ENCODE measurements at regions not wholly inside any gene's neighbourhood (a gene's known extent, or its start where the extent isn't known, plus 50 kb on each side); places are given as distances from the start of the nearest gene placed in this dataset.
A peak's percentile ranks its signal among the peaks of the same experiment; 100 is the strongest.

DNA sequence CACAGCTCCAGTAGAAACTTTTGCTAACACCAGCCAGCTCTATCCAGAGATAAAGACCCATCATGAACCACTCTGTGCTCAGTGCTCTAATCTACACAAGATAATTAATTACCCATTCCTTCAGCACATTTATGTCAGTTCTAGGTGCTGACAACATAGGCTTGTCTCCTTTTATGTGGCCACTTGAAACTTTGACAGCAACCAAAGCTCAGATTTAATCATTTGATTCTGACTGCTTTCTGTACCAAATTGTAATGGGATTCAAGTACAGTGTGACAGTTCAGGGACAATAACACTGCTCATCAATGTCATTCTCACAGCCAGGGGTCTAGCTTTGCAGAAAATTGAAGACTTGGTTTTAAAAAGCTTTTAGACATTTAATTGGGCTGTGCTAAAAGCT, 266.6 kb downstream of the KCTD12 start:
- Histone ChIP-seq H3K4me2 (ENCODE audit: extremely low read depth, insufficient read depth, low read length) (no peak overlapping the region), H3K9ac (ENCODE audit: insufficient read depth, low read length) (no peak overlapping the region), H3K27me3 (ENCODE audit: control insufficient read depth, insufficient read depth, low read length) (no peaks in the 10 kb centered on the region), H3K4me3 (replicated peaks in 1 of 4; ENCODE audit: control extremely low read depth in 1 of 4, insufficient read depth in 1 of 4, low read depth in 3 of 4, low read length in 4 of 4) (no peak overlapping the region), H3K79me2 (ENCODE audit: control insufficient read depth, insufficient read depth, low read length) (no peaks in the 10 kb centered on the region), H3K9me3 (ENCODE audit: control insufficient read depth, insufficient read depth, low read depth, low read length) (no peaks in the 10 kb centered on the region), H4K20me1 (ENCODE audit: control insufficient read depth, extremely low read depth, insufficient read depth, low read length) (no peaks in the 10 kb centered on the region), H2AFZ (ENCODE audit: low read length) (no peak overlapping the region), H3K36me3 (ENCODE audit: control insufficient read depth, insufficient read depth, low read length) (no peaks in the 10 kb centered on the region), H3K4me1 (ENCODE audit: control insufficient read depth, extremely low read depth, insufficient read depth, low read length) (no peaks in the 10 kb centered on the region), H3K27ac (ENCODE audit: insufficient read depth, low read length) (no peak overlapping the region)
- no peak for DNase-seq (ENCODE audit: low read depth in 2 of 2)
- TF ChIP-seq EZH2 (IDR thresholded peaks at IDR 0.05; ENCODE audit: low read length, missing control alignments) (no peak), CTCF (conservative IDR thresholded peaks at IDR 0.05 in 1 of 2, IDR thresholded peaks at IDR 0.05 in 1 of 2; ENCODE audit: low read depth in 1 of 2, low read length in 2 of 2) (no peak)

DNA sequence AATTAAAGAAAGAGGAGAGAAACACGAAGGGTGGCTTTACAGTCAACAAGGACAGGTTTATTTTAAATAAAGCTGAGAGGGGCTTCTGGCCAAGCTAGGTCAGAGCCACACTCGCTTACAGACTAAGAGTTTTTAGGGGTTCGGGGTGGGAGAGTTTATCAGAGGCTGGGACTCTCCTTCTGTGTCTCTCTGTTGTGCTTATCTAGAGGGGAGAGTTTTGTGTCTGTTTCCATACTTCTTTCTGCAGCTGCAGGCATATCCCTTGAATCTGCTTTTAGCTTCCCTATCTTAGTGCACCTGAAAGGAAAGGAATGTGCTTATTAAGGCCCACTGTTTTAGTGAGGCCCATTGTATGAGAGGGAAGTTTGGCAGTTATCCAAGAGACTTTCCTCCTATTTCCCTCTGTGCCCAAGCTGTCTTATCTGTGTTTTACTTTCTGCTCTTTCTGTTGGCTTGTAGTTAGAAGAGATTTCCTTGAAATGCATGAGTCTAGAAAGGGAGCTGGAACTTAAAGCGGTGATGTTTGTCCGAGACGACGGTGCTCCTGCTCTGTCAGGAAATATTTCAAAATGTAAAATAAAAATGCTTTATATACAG, 275.3 kb downstream of the KCTD12 start:
- Histone ChIP-seq H3K9me3 (ENCODE audit: control insufficient read depth, insufficient read depth, low read depth, low read length) (no peaks in the 10 kb centered on the region), H3K4me3 (replicated peaks in 1 of 4; ENCODE audit: control extremely low read depth in 1 of 4, insufficient read depth in 1 of 4, low read depth in 3 of 4, low read length in 4 of 4) (no peak overlapping the region), H3K27ac (ENCODE audit: insufficient read depth, low read length) (no peak overlapping the region), H4K20me1 (ENCODE audit: control insufficient read depth, extremely low read depth, insufficient read depth, low read length) (no peaks in the 10 kb centered on the region), H3K79me2 (ENCODE audit: control insufficient read depth, insufficient read depth, low read length) (no peaks in the 10 kb centered on the region), H3K4me2 (ENCODE audit: extremely low read depth, insufficient read depth, low read length) (no peak overlapping the region), H2AFZ (ENCODE audit: low read length) (no peak overlapping the region), H3K4me1 (ENCODE audit: control insufficient read depth, extremely low read depth, insufficient read depth, low read length) (no peaks in the 10 kb centered on the region), H3K36me3 (ENCODE audit: control insufficient read depth, insufficient read depth, low read length) (no peaks in the 10 kb centered on the region), H3K9ac (ENCODE audit: insufficient read depth, low read length) (no peak overlapping the region), H3K27me3 (ENCODE audit: control insufficient read depth, insufficient read depth, low read length) (no peaks in the 10 kb centered on the region)
- no peak for TF ChIP-seq CTCF (conservative IDR thresholded peaks at IDR 0.05 in 1 of 2, IDR thresholded peaks at IDR 0.05 in 1 of 2; ENCODE audit: low read depth in 1 of 2, low read length in 2 of 2)
- no peak for TF ChIP-seq EZH2 (IDR thresholded peaks at IDR 0.05; ENCODE audit: low read length, missing control alignments)
- peak in 1 of 2 donors; percentile 10 for DNase-seq (ENCODE audit: low read depth in 2 of 2)

GRCh38 chr13:76609643-76610042, 276.6 kb downstream of the KCTD12 start:
- H3K79me2 ChIP-seq (ENCODE audit: control insufficient read depth, insufficient read depth, low read length): no peaks in the 10 kb centered on the region
- no peaks in the 10 kb centered on the region for H4K20me1 ChIP-seq (ENCODE audit: control insufficient read depth, extremely low read depth, insufficient read depth, low read length)
- no peak overlapping the region for H3K4me3 ChIP-seq (replicated peaks in 1 of 4; ENCODE audit: control extremely low read depth in 1 of 4, insufficient read depth in 1 of 4, low read depth in 3 of 4, low read length in 4 of 4)
- no peaks in the 10 kb centered on the region for H3K4me1 ChIP-seq (ENCODE audit: control insufficient read depth, extremely low read depth, insufficient read depth, low read length)
- no peaks in the 10 kb centered on the region for H3K27me3 ChIP-seq (ENCODE audit: control insufficient read depth, insufficient read depth, low read length)
- TF ChIP-seq CTCF (conservative IDR thresholded peaks at IDR 0.05 in 1 of 2, IDR thresholded peaks at IDR 0.05 in 1 of 2; ENCODE audit: low read depth in 1 of 2, low read length in 2 of 2): no peak
- TF ChIP-seq EZH2 (IDR thresholded peaks at IDR 0.05; ENCODE audit: low read length, missing control alignments): no peak
- H3K27ac ChIP-seq (ENCODE audit: insufficient read depth, low read length): no peak overlapping the region
- no peaks in the 10 kb centered on the region for H3K9me3 ChIP-seq (ENCODE audit: control insufficient read depth, insufficient read depth, low read depth, low read length)
- H3K9ac ChIP-seq (ENCODE audit: insufficient read depth, low read length): no peak overlapping the region
- DNase-seq (ENCODE audit: low read depth in 2 of 2): no peak
- no peaks in the 10 kb centered on the region for H3K36me3 ChIP-seq (ENCODE audit: control insufficient read depth, insufficient read depth, low read length)
- H2AFZ ChIP-seq (ENCODE audit: low read length): no peak overlapping the region
- no peak overlapping the region for H3K4me2 ChIP-seq (ENCODE audit: extremely low read depth, insufficient read depth, low read length)

Measured in fibroblast of lung (primary cell).